ENCODE measurements at regions not wholly inside any gene's neighbourhood (a gene's known extent, or its start where the extent isn't known, plus 50 kb on each side); places are given as distances from the start of the nearest gene placed in this dataset.

DNA sequence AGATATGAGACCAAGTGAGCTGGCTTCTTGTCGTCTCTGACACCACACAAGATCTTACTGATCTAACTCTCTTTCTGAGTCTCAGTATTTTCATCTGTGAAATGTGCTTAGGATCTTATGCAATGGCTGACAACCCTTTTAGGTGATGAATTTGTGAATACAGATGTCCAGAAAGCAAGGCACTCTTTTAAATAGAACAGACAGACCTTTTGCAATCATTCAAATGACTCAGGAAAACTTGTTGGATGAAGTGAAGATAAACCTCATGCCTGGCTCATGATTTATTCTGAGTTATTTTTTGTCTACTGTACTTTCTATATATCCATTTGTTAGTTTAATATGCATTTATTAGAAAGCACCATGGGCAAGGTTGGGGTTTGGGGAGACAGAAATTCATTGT lies 411.3 kb downstream of the PTPRU start:
- ChIA-PET POLR2A (no interaction called here), CTCF (no interaction called here), SMC1A (ENCODE audit: uncharacterized antibody, unreplicated experiment) (no interaction called here), RAD21 (ENCODE audit: unreplicated experiment) (no interaction called here)
- no peak for ATAC-seq
- in situ Hi-C loops (cut with MboI) (no loop called here), intact Hi-C loops (cut with micrococcal nuclease; ENCODE audit: unreplicated experiment) (no loop called here)
- Histone ChIP-seq H3K4me2 (ENCODE audit: control insufficient read depth, insufficient read depth) (no peak overlapping the region), H3K27ac (ENCODE audit: control insufficient read depth, insufficient read depth) (no peak overlapping the region), H3K4me1 (ENCODE audit: control insufficient read depth, insufficient read depth, low read length) (no peaks in the 10 kb centered on the region), H3K79me2 (ENCODE audit: control insufficient read depth, insufficient read depth, low read length) (no peaks in the 10 kb centered on the region), H3K27me3 (replicated peaks in 1 of 2; ENCODE audit: control insufficient read depth in 2 of 2, insufficient read depth in 2 of 2, low read length in 1 of 2) (no peaks in the 10 kb centered on the region), H2AFZ (ENCODE audit: control insufficient read depth, low read depth, low read length) (no peak overlapping the region), H4K20me1 (ENCODE audit: control insufficient read depth, insufficient read depth) (no peaks in the 10 kb centered on the region), H3K9ac (ENCODE audit: control insufficient read depth, insufficient read depth, low read length) (no peak overlapping the region), H3K4me3 (no peak overlapping the region), H3K9me3 (replicated peaks; ENCODE audit: control insufficient read depth, insufficient read depth, low read length) (no peaks in the 10 kb centered on the region), H3K36me3 (ENCODE audit: control insufficient read depth in 2 of 2, insufficient read depth in 2 of 2, low read length in 1 of 2) (no peaks in the 10 kb centered on the region)
- 0% methylated on average over 1 of the region's 1 CpG for WGBS (ENCODE audit: insufficient coverage, insufficient replicate concordance, low lambda C conversion rate, missing lambda C conversion rate)
- DNase-seq (ENCODE audit: low read depth, low spot score) = no peak
- TF ChIP-seq HDGF (IDR thresholded peaks at IDR 0.05) (no peak), NFYA (IDR thresholded peaks at IDR 0.05; ENCODE audit: borderline replicate concordance, low read depth, low read length) (no peak), BCLAF1 (IDR thresholded peaks at IDR 0.05) (no peak), STAT1 (conservative IDR thresholded peaks at IDR 0.05) (no peak), POLR2A (IDR thresholded peaks at IDR 0.05; ENCODE audit: low read depth, low read length) (no peak), RAD21 (IDR thresholded peaks at IDR 0.05; ENCODE audit: insufficient read depth, low read depth, low read length) (no peak)
- TF ChIP-seq, protein P1, sequence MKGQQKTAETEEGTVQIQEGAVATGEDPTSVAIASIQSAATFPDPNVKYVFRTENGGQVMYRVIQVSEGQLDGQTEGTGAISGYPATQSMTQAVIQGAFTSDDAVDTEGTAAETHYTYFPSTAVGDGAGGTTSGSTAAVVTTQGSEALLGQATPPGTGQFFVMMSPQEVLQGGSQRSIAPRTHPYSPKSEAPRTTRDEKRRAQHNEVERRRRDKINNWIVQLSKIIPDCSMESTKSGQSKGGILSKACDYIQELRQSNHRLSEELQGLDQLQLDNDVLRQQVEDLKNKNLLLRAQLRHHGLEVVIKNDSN (IDR thresholded peaks at IDR 0.05; ENCODE audit: borderline replicate concordance, extremely low read length, insufficient read depth, low read depth, low read length) = no peak
- TF ChIP-seq, protein P2, sequence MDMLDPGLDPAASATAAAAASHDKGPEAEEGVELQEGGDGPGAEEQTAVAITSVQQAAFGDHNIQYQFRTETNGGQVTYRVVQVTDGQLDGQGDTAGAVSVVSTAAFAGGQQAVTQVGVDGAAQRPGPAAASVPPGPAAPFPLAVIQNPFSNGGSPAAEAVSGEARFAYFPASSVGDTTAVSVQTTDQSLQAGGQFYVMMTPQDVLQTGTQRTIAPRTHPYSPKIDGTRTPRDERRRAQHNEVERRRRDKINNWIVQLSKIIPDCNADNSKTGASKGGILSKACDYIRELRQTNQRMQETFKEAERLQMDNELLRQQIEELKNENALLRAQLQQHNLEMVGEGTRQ (IDR thresholded peaks at IDR 0.05; ENCODE audit: borderline replicate concordance, low read depth, low read length) = no peak
- TF ChIP-seq, protein P3, sequence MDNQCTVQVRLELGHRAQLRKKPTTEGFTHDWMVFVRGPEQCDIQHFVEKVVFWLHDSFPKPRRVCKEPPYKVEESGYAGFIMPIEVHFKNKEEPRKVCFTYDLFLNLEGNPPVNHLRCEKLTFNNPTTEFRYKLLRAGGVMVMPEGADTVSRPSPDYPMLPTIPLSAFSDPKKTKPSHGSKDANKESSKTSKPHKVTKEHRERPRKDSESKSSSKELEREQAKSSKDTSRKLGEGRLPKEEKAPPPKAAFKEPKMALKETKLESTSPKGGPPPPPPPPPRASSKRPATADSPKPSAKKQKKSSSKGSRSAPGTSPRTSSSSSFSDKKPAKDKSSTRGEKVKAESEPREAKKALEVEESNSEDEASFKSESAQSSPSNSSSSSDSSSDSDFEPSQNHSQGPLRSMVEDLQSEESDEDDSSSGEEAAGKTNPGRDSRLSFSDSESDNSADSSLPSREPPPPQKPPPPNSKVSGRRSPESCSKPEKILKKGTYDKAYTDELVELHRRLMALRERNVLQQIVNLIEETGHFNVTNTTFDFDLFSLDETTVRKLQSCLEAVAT (IDR thresholded peaks at IDR 0.05) = no peak
- no TSS peak for BruUV-seq (replicated peaks)
- FAIRE-seq = no peak
